ENCODE measurements at regions not wholly inside any gene's neighbourhood (a gene's known extent, or its start where the extent isn't known, plus 50 kb on each side); places are given as distances from the start of the nearest gene placed in this dataset.
"Not testable (repeated sequence)": the region's sequence is repeated elsewhere in the genome, so short reads cannot be mapped to it uniquely, and the experiment has no call there.

DNA sequence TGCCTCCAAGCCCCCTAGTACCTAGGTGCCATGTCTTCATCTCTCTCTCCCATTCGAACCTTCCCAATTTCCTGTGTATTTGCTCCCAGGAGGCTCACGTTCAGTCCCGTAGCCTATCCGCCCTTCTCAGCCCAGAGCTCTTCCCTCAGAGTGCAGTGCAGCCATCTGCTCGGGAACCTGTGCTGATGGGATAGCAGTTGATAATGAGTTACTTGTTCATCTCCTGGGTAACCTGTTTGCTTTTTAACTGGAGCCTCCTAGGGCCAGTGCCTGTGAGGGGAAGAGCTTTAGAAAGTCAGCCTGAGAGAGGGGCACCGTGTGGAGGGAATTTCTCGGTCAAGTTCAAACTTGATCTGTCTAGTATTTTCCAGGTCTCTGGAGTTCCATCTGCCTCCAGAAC, 229.8 kb upstream of the IL12B start:
- TF ChIP-seq GATA1 (IDR thresholded peaks at IDR 0.05; ENCODE audit: low read depth, low read length) (no peak), POLR2A (IDR thresholded peaks at IDR 0.05; ENCODE audit: low read length) (no peak)
- DNase-seq: no peak

DNA sequence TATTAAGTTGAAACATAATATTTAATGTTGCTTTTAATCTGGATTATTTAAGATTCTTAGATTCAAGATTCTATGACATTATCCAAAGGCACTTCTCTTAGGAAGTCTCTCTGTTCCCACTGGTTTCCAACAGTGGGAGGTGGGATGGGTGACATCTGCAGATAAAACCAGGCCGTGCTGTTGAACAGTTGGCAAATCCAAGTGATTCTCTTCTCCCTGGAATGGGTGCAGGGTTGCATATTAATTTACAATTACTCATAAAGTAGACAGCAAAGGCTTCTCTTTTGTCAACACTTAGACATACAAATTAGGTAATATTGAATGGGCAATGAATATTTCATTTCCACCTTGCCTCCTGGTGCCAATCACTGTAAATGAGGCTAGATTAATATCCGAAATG, 233.7 kb upstream of the IL12B start:
- TF ChIP-seq GATA1 (IDR thresholded peaks at IDR 0.05; ENCODE audit: low read depth, low read length) (no peak), POLR2A (IDR thresholded peaks at IDR 0.05; ENCODE audit: low read length) (no peak)
- no peak for DNase-seq

DNA sequence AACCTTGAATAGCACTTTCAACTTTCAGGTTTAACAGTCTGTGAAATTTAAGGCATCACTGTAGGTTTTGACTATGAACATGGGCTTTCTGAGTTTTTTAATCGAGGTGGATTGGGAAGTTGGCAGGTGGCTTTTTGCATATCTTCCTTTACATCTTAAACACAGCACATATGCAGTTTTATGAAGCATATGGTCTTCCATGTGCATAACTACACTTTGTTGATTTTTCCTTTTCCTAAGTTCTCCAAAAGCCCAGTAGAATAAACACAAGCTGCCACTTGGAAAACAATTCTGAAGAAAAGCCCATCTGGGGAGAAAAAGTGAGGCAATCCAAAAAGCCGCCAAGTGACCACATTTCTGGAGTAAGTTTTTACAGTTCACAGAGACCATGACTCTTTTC, 236.5 kb upstream of the IL12B start:
- DNase-seq: no peak
- TF ChIP-seq POLR2A (IDR thresholded peaks at IDR 0.05; ENCODE audit: low read length): no peak
- TF ChIP-seq GATA1 (IDR thresholded peaks at IDR 0.05; ENCODE audit: low read depth, low read length): no peak

DNA sequence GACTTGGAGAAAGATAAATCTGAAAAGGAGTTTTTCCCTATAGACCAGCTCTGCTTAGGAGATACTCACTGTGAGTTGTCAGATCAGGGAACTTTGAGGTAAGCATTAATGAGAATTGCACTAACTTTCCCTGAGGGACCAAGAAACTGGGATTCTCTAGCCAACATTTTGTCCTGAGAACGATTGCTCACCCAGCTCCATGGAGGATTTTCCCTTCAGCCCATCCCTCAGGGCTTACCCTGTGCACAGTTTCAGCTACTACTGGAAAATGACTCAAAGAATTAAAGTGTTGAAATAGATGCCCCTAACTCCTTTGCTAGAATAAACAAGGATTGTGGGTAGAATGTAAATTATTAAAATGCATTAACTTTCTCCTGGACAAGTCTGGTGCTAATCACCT, 237.2 kb upstream of the IL12B start:
- DNase-seq: no peak
- TF ChIP-seq POLR2A (IDR thresholded peaks at IDR 0.05; ENCODE audit: low read length) (no peak), GATA1 (IDR thresholded peaks at IDR 0.05; ENCODE audit: low read depth, low read length) (no peak)

DNA sequence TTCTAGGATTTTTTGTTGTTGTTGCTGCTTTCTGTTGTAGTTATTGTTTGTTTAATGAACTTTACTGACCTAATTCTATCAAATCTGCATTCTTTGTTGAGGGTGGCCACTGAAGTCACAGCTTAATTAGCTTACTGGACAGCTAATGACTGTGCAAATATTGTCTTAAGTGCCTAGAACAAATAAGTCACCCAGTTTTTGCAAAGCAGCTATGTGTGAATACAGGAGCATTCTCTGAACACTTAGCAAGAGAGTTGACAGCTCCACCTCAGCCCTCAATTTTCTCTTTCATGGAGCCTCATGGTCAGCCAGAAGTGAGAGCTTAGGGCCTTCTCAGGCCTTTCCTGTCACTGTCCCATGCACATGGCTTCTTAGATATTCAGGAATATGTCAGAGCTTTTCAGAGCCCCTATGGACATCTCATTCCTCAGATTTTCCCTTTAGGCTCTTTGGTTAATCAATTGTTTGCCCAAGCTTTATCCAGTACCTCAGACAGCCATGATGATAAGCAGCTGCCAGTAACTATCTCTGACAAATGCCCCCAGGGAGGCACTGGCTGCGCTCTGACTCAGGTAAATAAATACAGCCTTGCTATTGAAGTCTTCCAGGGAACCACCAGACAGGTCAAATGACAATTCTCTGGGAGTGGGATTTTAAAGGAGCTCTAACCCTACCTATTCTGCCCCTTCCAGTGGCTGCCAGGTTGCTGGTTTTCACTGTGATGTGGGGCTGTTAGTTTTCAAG, 241.4 kb upstream of the IL12B start:
- TF ChIP-seq GATA1 (IDR thresholded peaks at IDR 0.05; ENCODE audit: low read depth, low read length) (no peak), POLR2A (IDR thresholded peaks at IDR 0.05; ENCODE audit: low read length) (no peak)
- no peak for DNase-seq

DNA sequence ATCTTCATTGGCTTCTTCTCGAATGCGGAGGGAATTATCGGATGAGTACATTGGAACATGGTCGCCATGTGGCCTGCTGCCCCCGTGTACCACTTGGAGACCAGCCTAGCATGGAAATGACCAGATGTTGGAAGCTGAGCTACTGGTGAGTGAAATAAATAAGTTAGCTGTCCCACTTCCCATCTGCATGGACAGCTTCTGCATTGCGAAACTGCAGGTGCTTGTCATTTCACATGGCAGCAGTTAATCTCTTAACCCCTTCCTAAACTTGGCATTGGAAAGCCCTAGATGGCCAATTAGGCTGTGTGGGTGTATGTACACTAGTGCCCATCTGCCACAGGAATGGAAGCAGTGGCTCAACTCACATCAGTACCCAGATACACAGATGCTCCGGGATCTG, 246.6 kb upstream of the IL12B start:
- no peak for DNase-seq
- no peak for TF ChIP-seq GATA1 (IDR thresholded peaks at IDR 0.05; ENCODE audit: low read depth, low read length)
- no peak for TF ChIP-seq POLR2A (IDR thresholded peaks at IDR 0.05; ENCODE audit: low read length)

DNA sequence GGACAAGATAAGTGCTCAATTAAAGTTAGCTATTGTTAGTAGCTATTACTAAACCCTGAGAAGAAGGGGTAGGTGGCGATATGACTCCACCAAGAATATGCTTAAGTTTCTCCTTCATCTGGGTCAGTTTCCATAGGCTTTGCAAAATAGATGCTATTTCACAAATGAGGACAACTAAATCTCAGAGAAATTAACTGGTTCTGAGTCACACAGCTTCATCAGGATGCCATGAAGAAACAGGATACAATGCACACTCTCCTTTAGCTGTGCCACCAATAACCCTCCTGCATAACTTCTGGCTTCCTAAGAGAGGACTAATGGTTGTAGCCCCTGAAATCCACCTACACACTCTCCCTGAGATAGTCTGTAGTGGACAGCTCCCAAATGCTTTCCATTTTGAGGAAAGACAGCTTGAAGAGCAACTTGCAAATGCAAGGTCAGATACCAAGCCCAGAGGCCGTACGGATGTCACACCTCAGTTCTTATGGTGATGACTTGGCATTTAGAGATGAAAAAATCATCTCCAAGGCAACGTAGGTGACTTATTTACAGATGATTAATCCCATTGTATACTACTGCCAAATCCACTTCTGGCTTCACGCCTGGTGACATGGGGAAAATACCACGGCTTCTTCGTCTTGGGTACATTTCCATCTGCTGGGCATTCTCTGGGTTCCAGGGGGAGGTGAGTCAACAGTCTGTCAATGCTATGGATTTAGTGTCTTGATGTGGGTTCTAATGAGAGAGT, 251.4 kb upstream of the IL12B start:
- DNase-seq: no peak
- TF ChIP-seq POLR2A (IDR thresholded peaks at IDR 0.05; ENCODE audit: low read length): no peak
- no peak for TF ChIP-seq GATA1 (IDR thresholded peaks at IDR 0.05; ENCODE audit: low read depth, low read length)

DNA sequence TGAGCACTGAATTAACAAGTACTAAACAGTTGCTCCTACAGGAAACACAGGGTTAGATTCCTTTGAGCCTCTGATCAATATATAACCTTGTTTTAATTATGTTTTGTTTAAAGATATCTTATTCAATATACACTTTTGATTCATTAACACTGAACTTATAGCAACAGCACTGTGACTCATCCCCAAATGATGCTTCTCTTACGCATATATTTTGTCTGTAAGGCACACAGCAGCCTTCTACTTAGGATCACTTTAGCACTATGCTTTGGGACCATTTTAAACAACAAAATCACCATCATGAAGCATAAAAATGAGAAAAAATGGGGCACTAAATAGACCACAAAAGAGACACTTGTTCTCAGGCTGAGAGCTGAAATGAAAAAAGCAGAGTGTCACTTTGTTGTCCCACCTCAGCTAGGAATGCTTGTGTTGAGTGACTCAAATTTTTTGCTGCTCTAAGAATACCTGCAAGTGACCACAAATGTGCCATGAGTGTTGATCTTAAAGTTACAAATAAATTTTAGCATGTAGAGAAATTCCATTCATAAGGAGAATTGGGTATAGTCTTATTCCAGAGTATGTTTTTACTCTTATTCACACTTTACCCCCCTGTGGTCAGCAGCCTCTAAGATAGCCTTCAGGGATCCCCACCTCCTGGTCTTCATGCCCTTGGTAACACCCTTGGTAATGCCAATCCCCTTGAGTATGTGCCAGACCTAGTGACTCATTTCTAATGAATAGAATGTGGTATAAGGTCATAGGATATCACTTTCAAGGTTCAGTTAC, 252.7 kb upstream of the IL12B start:
- DNase-seq: no peak
- TF ChIP-seq POLR2A (IDR thresholded peaks at IDR 0.05; ENCODE audit: low read length): no peak
- TF ChIP-seq GATA1 (IDR thresholded peaks at IDR 0.05; ENCODE audit: low read depth, low read length): no peak

DNA sequence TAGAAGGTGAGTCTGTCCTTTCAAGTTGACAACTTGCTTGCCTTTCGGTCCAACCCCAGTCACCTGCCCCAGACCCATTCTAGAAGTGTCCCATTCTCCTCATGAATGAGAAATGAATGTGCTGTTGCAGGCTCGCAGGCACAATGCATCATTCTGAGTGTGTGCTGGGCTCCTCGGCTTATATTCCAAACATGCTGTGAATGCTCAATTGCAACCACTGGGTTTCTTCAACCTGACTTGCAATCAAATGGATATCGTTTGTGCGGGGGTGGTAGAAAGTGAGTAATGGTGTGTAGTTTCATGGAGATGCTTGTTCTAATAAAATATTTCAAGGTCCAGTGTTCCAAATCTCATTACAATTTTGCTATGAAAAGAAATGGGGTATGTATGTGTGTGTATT, 256.6 kb upstream of the IL12B start:
- no peak for DNase-seq
- no peak for TF ChIP-seq GATA1 (IDR thresholded peaks at IDR 0.05; ENCODE audit: low read depth, low read length)
- TF ChIP-seq POLR2A (IDR thresholded peaks at IDR 0.05; ENCODE audit: low read length): no peak

DNA sequence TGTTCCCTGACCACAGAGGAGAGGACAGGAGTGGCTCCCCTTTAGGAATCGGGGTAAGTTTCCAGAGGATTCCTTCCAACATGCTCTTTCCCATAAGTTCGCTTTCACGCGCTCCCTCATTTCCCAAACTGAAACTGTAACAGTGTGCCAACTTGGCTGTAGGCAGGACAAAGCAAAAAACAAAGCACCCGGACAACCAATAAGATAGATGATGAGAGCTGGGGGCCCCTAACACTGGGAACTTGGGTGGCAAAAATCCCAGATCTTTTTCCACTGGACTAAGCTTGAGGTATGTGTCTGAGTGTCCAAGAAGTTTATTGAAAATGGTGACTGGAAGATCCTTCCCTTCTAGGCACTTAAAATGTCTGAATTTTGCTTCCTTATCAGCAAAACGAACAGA, 258.7 kb upstream of the IL12B start:
- TF ChIP-seq GATA1 (IDR thresholded peaks at IDR 0.05; ENCODE audit: low read depth, low read length) (no peak), POLR2A (IDR thresholded peaks at IDR 0.05; ENCODE audit: low read length) (no peak)
- no peak for DNase-seq

DNA sequence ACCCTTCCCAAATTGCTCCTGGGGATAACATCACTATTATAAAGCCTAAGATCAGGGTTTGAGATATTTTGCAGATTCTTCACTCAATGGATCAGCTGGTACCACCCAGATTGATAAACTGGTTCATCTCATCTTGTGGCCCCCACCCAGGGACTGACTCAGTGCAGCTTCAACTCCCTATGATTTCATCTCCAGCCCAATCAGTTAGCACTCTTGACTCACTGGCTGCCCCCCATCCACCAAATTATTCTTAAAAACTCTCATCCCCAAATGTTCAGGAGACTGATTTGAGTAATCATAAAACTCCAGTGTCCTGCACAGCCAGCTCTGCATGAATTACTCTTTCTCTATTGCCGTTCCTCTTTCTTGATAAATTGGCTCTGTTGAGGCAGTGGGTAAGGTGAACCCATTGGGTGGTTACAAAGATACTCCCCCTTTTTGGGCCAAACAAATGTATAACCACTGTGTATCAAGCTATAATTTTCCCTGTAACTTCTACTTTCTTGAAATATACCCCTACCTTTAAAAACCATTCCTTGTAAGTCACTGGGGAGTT, 263.3 kb upstream of the IL12B start:
- DNase-seq: no peak
- no peak for TF ChIP-seq GATA1 (IDR thresholded peaks at IDR 0.05; ENCODE audit: low read depth, low read length)
- no peak for TF ChIP-seq POLR2A (IDR thresholded peaks at IDR 0.05; ENCODE audit: low read length)

DNA sequence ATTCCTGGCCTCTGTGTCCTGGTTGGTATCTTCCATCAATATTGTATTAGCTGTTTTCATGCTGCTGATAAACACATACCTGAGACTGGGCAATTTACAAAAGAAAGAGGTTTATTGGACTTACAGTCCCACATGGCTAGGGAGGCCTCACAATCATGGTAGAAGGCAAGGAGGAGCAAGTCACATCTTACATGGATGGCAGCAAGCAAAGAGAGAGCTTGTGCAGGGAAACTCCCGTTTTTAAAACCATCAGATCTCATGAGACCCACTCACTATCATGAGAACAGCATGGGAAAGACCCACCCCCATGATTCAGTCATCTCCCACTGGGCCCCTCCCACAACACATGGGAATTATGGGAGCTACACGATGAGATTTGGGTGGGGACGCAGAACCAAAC, 265.3 kb upstream of the IL12B start:
- not testable (repeated sequence) for DNase-seq

DNA sequence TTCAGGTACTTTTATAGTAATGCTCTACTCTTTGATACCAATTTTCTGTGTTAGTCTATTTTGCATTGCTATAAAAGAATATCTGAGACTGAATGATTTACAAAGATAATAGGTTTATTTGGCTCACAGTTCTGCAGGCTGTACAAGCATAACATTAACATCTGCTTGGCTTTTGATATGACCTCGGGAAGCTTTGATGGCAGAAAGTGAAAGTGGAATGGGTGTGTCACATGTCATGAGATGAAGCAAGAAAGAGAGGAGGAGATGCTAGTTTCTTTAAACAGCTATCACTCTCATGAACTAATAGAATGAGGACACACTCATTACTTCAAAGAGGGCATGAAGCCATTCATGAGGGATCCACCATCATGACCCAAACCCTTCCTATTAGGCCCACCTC, 270.9 kb upstream of the IL12B start:
- TF ChIP-seq GATA1 (IDR thresholded peaks at IDR 0.05; ENCODE audit: low read depth, low read length) (no peak), POLR2A (IDR thresholded peaks at IDR 0.05; ENCODE audit: low read length) (no peak)
- peak; percentile 23 to 53 for DNase-seq

DNA sequence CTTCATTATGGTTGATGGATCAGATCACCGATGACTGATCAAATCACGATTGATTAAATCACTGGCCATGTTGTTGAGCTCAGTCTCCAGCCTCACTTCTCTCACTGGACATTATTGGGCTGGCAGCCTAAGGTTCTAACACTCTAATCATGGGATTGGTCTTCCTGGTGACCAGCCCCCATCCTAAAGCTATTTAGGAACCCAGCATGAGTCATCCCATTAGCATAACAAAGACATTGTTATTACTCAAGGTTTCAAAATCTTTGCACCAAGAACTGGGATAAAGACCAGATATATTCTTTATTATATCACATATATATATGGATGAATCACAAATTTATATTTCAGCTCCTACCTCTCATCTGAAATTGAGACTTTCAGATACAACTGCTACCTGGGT, 272.1 kb upstream of the IL12B start:
- TF ChIP-seq GATA1 (IDR thresholded peaks at IDR 0.05; ENCODE audit: low read depth, low read length) (no peak), POLR2A (IDR thresholded peaks at IDR 0.05; ENCODE audit: low read length) (no peak)
- DNase-seq: no peak
